ENCODE measurements at regions not wholly inside any gene's neighbourhood (a gene's known extent, or its start where the extent isn't known, plus 50 kb on each side); places are given as distances from the start of the nearest gene placed in this dataset.

DNA sequence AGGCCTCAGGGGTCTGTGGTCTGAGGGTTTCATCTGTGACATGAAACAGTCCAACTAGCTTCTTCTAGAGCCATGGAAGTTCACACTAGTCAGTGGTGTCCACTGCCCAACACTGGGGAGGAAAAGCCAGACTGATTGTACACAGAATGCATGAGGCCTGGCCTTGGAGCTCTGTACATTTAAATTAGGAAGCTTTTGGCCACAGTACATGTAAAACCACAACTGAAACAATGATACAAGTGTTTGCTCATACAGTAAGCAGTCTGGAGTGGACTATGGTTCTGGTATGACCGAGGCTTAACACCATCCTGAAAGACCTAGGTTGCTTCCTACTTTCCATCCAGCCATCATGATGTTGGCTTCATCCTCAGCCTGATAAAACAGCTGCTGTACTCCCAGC is 73.8 kb upstream of the SESN3 start:
- ATAC-seq (no peak), DNase-seq (ENCODE audit: low read depth, low spot score) (no peak)
- Histone ChIP-seq H3K27me3 (ENCODE audit: insufficient read depth, low read length) (0 out of 2 replicates have a peak, but pooled peaks cover 8% of the 10 kb centered on the region), H3K79me2 (ENCODE audit: insufficient read depth, low read length) (no peaks in the 10 kb centered on the region), H3K4me1 (ENCODE audit: control insufficient read depth in 1 of 2, insufficient read depth in 2 of 2, low read length in 2 of 2) (no peaks in the 10 kb centered on the region), H3K9ac (ENCODE audit: low read length) (no peak overlapping the region), H3K27ac (ENCODE audit: low read depth, low read length) (no peak overlapping the region), H3K9me2 (ENCODE audit: insufficient read depth) (no peaks in the 10 kb centered on the region), H3K9me3 (ENCODE audit: control insufficient read depth in 1 of 2, insufficient read depth in 1 of 2, low read depth in 1 of 2, low read length in 2 of 2) (no peaks in the 10 kb centered on the region), H3K36me3 (ENCODE audit: control insufficient read depth in 1 of 2, insufficient read depth in 2 of 2, low read length in 2 of 2) (no peaks in the 10 kb centered on the region), H2AFZ (ENCODE audit: low read depth, low read length, poor library complexity, severe bottlenecking) (no peak overlapping the region), H3K4me3 (replicated peaks in 1 of 2; ENCODE audit: low read depth in 1 of 2, low read length in 2 of 2) (no peak overlapping the region), H4K20me1 (ENCODE audit: insufficient read depth) (no peaks in the 10 kb centered on the region), H3K4me2 (ENCODE audit: low read length) (no peak overlapping the region)
- ChIA-PET RAD21 (ENCODE audit: low non-redundant PET in 1 of 2, low total read pairs in 2 of 2, uncharacterized antibody in 2 of 2, unreplicated experiment in 2 of 2) (no interaction called here), POLR2A (no interaction called here), CTCF (no interaction called here)
- intact Hi-C loops (cut with micrococcal nuclease): no loop called here
- BruUV-seq (replicated peaks): no TSS peak
- TF ChIP-seq SP1 (IDR thresholded peaks at IDR 0.05; ENCODE audit: low read depth) (no peak), ZFX (IDR thresholded peaks at IDR 0.05) (no peak), POLR2A (IDR thresholded peaks at IDR 0.05; ENCODE audit: borderline replicate concordance, extremely low read depth, insufficient read depth, insufficient read length) (no peak), FOSL1 (IDR thresholded peaks at IDR 0.05; ENCODE audit: low read depth) (no peak), CBX3 (IDR thresholded peaks at IDR 0.05; ENCODE audit: low read depth) (no peak), ELF1 (IDR thresholded peaks at IDR 0.05; ENCODE audit: borderline replicate concordance, low read depth) (no peak)
- TF ChIP-seq, protein P1, sequence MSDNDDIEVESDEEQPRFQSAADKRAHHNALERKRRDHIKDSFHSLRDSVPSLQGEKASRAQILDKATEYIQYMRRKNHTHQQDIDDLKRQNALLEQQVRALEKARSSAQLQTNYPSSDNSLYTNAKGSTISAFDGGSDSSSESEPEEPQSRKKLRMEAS (IDR thresholded peaks at IDR 0.05): no peak
- TF ChIP-seq, protein P2, sequence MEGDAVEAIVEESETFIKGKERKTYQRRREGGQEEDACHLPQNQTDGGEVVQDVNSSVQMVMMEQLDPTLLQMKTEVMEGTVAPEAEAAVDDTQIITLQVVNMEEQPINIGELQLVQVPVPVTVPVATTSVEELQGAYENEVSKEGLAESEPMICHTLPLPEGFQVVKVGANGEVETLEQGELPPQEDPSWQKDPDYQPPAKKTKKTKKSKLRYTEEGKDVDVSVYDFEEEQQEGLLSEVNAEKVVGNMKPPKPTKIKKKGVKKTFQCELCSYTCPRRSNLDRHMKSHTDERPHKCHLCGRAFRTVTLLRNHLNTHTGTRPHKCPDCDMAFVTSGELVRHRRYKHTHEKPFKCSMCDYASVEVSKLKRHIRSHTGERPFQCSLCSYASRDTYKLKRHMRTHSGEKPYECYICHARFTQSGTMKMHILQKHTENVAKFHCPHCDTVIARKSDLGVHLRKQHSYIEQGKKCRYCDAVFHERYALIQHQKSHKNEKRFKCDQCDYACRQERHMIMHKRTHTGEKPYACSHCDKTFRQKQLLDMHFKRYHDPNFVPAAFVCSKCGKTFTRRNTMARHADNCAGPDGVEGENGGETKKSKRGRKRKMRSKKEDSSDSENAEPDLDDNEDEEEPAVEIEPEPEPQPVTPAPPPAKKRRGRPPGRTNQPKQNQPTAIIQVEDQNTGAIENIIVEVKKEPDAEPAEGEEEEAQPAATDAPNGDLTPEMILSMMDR (IDR thresholded peaks at IDR 0.05 in 2 of 3, conservative IDR thresholded peaks at IDR 0.05 in 1 of 3; ENCODE audit: borderline replicate concordance in 1 of 3, insufficient read depth in 1 of 3, low read depth in 2 of 3, low read length in 2 of 3): no peak

DNA sequence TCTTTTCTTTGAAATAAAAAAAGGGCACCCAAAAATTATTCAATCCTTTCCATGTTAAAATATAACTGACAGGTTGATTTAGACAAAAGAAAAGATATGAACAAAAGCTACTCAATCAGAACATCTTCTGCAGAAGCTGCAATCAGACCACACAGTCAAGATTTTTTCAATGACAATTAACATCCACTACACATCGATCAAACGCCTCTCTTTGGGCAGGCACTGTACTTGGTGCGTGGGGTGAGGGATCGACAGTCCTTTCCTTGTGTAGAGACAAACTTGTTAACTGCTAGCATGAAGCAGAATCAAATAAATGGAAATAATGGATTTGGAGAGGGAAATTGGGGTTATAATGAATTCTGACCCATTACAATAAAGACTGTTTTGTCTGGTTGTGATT is 71.2 kb upstream of the SESN3 start:
- Histone ChIP-seq H3K4me3 (replicated peaks in 1 of 2; ENCODE audit: low read depth in 1 of 2, low read length in 2 of 2) (no peak overlapping the region), H3K9ac (ENCODE audit: low read length) (no peak overlapping the region), H3K27me3 (ENCODE audit: insufficient read depth, low read length) (0 out of 2 replicates have a peak, but pooled peaks cover 11% of the 10 kb centered on the region), H3K9me2 (ENCODE audit: insufficient read depth) (no peaks in the 10 kb centered on the region), H3K27ac (ENCODE audit: low read depth, low read length) (no peak overlapping the region), H2AFZ (ENCODE audit: low read depth, low read length, poor library complexity, severe bottlenecking) (no peak overlapping the region), H4K20me1 (ENCODE audit: insufficient read depth) (no peaks in the 10 kb centered on the region), H3K9me3 (ENCODE audit: control insufficient read depth in 1 of 2, insufficient read depth in 1 of 2, low read depth in 1 of 2, low read length in 2 of 2) (no peaks in the 10 kb centered on the region), H3K79me2 (ENCODE audit: insufficient read depth, low read length) (no peaks in the 10 kb centered on the region), H3K4me2 (ENCODE audit: low read length) (no peak overlapping the region), H3K36me3 (ENCODE audit: control insufficient read depth in 1 of 2, insufficient read depth in 2 of 2, low read length in 2 of 2) (no peaks in the 10 kb centered on the region), H3K4me1 (ENCODE audit: control insufficient read depth in 1 of 2, insufficient read depth in 2 of 2, low read length in 2 of 2) (peaks cover 0 to 7% of the 10 kb centered on the region in 2 experiments; a peak in 1 of 4 replicates)
- intact Hi-C loops (cut with micrococcal nuclease): no loop called here
- DNase-seq (ENCODE audit: low read depth, low spot score): no peak
- no TSS peak for BruUV-seq (replicated peaks)
- ATAC-seq: no peak
- ChIA-PET POLR2A (no interaction called here), CTCF (no interaction called here), RAD21 (ENCODE audit: low non-redundant PET in 1 of 2, low total read pairs in 2 of 2, uncharacterized antibody in 2 of 2, unreplicated experiment in 2 of 2) (no interaction called here)
- TF ChIP-seq SP1 (IDR thresholded peaks at IDR 0.05; ENCODE audit: low read depth) (no peak), EGR1 (IDR thresholded peaks at IDR 0.05; ENCODE audit: low read depth) (no peak), ZNF274 (IDR thresholded peaks at IDR 0.05; ENCODE audit: low read depth, low read length) (no peak)

Measured in HCT116 (cell line).